ENCODE measurements at regions not wholly inside any gene's neighbourhood (a gene's known extent, or its start where the extent isn't known, plus 50 kb on each side); places are given as distances from the start of the nearest gene placed in this dataset.

- H4K20me1 ChIP-seq (ENCODE audit: control insufficient read depth, insufficient read depth, low read depth, low read length): no peaks in the 10 kb centered on the region
- no peaks in the 10 kb centered on the region for H3K9me3 ChIP-seq (ENCODE audit: control insufficient read depth, insufficient read depth, low read length)
- H3K79me2 ChIP-seq (ENCODE audit: control insufficient read depth, low read length): no peaks in the 10 kb centered on the region
- H3K27me3 ChIP-seq (ENCODE audit: control insufficient read depth, low read length): no peaks in the 10 kb centered on the region
- H3K36me3 ChIP-seq (ENCODE audit: control insufficient read depth, low read length): no peaks in the 10 kb centered on the region
- peaks cover 4% of the 10 kb centered on the region; the same call in 1 of the 2 replicates for H3K4me1 ChIP-seq (ENCODE audit: control insufficient read depth, low read length)
- H3K9me2 ChIP-seq (replicated peaks; ENCODE audit: control insufficient read depth, low read length): no peaks in the 10 kb centered on the region; the same call in 1 of the 2 replicates
- no peaks in the 10 kb centered on the region for H3F3A ChIP-seq (ENCODE audit: control insufficient read depth, insufficient read depth)
- no peak overlapping the region for H3K4me2 ChIP-seq (ENCODE audit: low read length)
- no peak for TF ChIP-seq CTCF (IDR thresholded peaks at IDR 0.05; ENCODE audit: low read depth, low read length, poor library complexity, severe bottlenecking)
- no peak for TF ChIP-seq EZH2phosphoT487 (IDR thresholded peaks at IDR 0.05; ENCODE audit: borderline replicate concordance, low read length)
- no peak overlapping the region for H3K27ac ChIP-seq (ENCODE audit: low read depth, low read length)
- H3K4me3 ChIP-seq (ENCODE audit: low read length): no peak overlapping the region
These were observed 122.4 kb upstream of the DYRK2 start for GRCh38 chr12:67526129-67526528.

- no peaks in the 10 kb centered on the region for H3K9me3 ChIP-seq (ENCODE audit: control insufficient read depth, insufficient read depth, low read length)
- no peak overlapping the region for H3K4me2 ChIP-seq (ENCODE audit: low read length)
- H4K20me1 ChIP-seq (ENCODE audit: control insufficient read depth, insufficient read depth, low read depth, low read length): no peaks in the 10 kb centered on the region
- TF ChIP-seq CTCF (IDR thresholded peaks at IDR 0.05; ENCODE audit: low read depth, low read length, poor library complexity, severe bottlenecking): no peak
- no peak for TF ChIP-seq EZH2phosphoT487 (IDR thresholded peaks at IDR 0.05; ENCODE audit: borderline replicate concordance, low read length)
- H3K79me2 ChIP-seq (ENCODE audit: control insufficient read depth, low read length): no peaks in the 10 kb centered on the region
- no peaks in the 10 kb centered on the region for H3K36me3 ChIP-seq (ENCODE audit: control insufficient read depth, low read length)
- H3K27me3 ChIP-seq (ENCODE audit: control insufficient read depth, low read length): no peaks in the 10 kb centered on the region
- H3K4me3 ChIP-seq (ENCODE audit: low read length): no peak overlapping the region
- no peak overlapping the region for H3K27ac ChIP-seq (ENCODE audit: low read depth, low read length)
- H3K4me1 ChIP-seq (ENCODE audit: control insufficient read depth, low read length): peaks cover 3% of the 10 kb centered on the region; the same call in 1 of the 2 replicates
- no peaks in the 10 kb centered on the region for H3K9me2 ChIP-seq (replicated peaks; ENCODE audit: control insufficient read depth, low read length)
- H3F3A ChIP-seq (ENCODE audit: control insufficient read depth, insufficient read depth): no peaks in the 10 kb centered on the region
These were observed 117.5 kb upstream of the DYRK2 start for GRCh38 chr12:67531051-67531450.

GRCh38 chr12:67531501-67531900 lies 117.0 kb upstream of the DYRK2 start:
- Histone ChIP-seq H3K9me2 (replicated peaks; ENCODE audit: control insufficient read depth, low read length) (no peaks in the 10 kb centered on the region), H3K27me3 (ENCODE audit: control insufficient read depth, low read length) (no peaks in the 10 kb centered on the region), H3K9me3 (ENCODE audit: control insufficient read depth, insufficient read depth, low read length) (no peaks in the 10 kb centered on the region), H3K4me3 (ENCODE audit: low read length) (no peak overlapping the region), H3K4me1 (ENCODE audit: control insufficient read depth, low read length) (no peaks in the 10 kb centered on the region), H3K27ac (ENCODE audit: low read depth, low read length) (no peak overlapping the region), H3K36me3 (ENCODE audit: control insufficient read depth, low read length) (no peaks in the 10 kb centered on the region), H4K20me1 (ENCODE audit: control insufficient read depth, insufficient read depth, low read depth, low read length) (no peaks in the 10 kb centered on the region), H3K79me2 (ENCODE audit: control insufficient read depth, low read length) (no peaks in the 10 kb centered on the region), H3K4me2 (ENCODE audit: low read length) (no peak overlapping the region), H3F3A (ENCODE audit: control insufficient read depth, insufficient read depth) (no peaks in the 10 kb centered on the region)
- TF ChIP-seq CTCF (IDR thresholded peaks at IDR 0.05; ENCODE audit: low read depth, low read length, poor library complexity, severe bottlenecking) (no peak), EZH2phosphoT487 (IDR thresholded peaks at IDR 0.05; ENCODE audit: borderline replicate concordance, low read length) (no peak)
